ENCODE measurements at regions not wholly inside any gene's neighbourhood (a gene's known extent, or its start where the extent isn't known, plus 50 kb on each side); places are given as distances from the start of the nearest gene placed in this dataset.
"Not testable (repeated sequence)": the region's sequence is repeated elsewhere in the genome, so short reads cannot be mapped to it uniquely, and the experiment has no call there.

DNA sequence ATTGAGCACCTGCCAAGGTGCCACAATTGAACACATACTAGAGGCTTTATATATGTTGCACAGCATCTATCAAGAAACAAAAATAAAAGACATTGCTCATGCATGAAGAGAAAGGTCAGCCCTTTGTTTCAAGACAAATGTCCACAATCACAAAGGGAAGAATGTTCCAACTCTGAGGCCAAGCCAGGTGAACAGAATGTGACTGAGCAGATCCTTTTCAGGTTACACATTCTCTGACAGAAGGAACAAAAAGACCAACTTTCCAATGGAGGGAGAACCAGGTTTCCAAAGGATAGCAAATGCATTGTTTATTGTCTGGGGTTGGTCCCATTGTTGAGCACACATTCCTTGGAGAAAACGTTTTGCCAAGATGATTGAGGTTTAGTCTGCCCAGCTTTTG is 50.2 kb upstream of the FAM174B start:
- no peak for DNase-seq (ENCODE audit: low spot score)

- DNase-seq (ENCODE audit: low spot score) = no peak
Observed at GRCh38 chr15:92706201-92706600, 50.6 kb upstream of the FAM174B start.

GRCh38 chr15:92707880-92708551 is 52.4 kb upstream of the FAM174B start:
- DNase-seq (ENCODE audit: low spot score) = no peak

- no peak for DNase-seq (ENCODE audit: low spot score)
Observed at GRCh38 chr15:92708635-92709034, 53.1 kb upstream of the FAM174B start.

DNA sequence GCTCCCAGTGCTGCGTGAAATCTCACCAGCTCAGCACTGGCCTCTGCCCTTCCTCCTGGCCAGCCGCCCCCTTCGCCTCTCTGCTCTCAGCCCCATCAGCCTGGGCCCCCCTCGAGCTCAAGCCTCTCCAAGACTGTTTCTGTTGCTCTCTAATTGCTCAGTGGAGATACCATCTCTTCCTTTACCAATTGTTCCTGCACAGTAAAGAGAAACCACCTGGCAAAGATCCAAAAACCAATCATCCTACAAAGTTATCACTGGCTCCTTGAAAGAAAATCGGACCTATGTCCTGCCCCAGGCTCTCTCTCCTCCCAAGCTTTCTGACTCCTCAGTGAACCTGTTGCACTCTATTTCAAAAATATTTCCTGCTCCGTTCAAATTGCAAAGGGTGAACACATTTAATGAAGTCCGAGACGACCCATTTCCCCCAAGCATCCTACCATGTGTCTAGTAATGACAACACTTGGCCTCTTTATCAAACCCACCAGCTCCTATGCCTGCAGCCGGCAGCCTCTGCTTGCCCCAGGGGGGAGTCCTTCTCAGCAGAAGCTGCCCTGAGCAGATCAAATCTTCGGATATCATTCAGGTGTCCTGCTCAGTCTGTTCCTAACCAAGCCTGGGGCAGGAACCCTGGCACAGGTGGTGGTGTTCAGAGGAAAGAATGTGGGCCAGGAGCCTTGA is 53.7 kb upstream of the FAM174B start:
- DNase-seq (ENCODE audit: low spot score) = no peak

- DNase-seq (ENCODE audit: low spot score) = no peak
Observed at GRCh38 chr15:92711457-92711831, 55.9 kb upstream of the FAM174B start.

GRCh38 chr15:92714077-92714476 is 58.5 kb upstream of the FAM174B start:
- DNase-seq (ENCODE audit: low spot score) = peak; percentile 50

GRCh38 chr15:92714477-92715401 is 59.2 kb upstream of the FAM174B start:
- peak; percentile 89 for DNase-seq (ENCODE audit: low spot score)

DNA sequence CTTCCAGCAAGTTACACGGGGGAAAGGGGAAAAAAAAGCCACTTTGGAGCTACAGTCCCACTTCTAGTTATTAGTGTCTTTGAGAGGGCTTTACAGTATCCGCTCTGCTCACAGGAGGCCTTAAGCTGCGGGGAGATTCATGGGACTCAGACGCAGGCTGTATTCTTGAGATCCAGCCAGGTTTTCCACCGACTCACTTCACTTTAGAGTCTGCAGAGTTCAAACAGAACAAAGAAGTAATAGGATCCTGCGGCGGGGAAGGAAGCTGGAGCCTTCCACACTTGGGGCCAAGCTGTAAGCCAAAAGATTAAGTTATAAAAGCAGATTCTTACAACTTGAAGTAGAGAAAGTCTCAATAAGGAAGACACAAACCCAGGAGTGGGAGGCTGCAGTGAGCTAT is 60.2 kb upstream of the FAM174B start:
- DNase-seq (ENCODE audit: low spot score) = no peak

DNA sequence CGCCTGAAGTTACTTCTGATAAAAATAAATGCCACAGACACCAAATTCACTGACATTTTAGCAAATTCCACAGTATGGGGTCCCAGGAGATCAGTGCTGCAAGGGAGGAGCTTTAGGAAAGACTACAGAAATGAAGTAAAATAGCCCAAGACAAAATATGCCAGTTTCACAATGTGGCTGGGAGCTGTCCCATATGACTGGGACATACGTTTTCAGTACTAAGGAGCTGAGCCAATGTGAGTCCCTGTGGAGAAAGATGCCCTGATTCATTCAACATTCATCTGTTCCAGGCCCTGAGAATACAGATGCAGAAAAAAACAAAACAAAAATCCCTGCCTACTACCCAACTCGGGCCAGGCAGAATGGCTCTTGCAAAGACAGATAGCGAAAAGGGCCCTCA is 63.4 kb upstream of the FAM174B start:
- no peak for DNase-seq (ENCODE audit: low spot score)

DNA sequence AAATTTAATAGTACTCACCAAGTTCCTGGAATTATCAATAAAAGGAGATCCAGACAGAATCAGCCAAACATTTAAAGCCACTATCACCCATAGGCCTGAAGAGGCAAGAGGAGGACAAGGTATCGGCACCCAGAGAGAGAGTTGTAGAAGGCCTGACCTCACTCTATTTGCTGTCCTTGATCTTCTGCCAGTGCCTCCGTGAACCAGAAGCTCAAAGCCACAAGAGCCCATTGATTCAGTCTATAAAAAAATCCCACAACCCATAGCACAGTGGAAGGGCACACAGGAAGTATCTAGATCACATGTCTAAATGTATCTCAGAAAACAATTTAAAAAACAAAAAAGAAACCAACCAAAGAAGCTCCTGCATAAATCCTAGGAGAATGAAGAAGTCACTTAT is 68.6 kb upstream of the FAM174B start:
- DNase-seq (ENCODE audit: low spot score) = no peak

DNA sequence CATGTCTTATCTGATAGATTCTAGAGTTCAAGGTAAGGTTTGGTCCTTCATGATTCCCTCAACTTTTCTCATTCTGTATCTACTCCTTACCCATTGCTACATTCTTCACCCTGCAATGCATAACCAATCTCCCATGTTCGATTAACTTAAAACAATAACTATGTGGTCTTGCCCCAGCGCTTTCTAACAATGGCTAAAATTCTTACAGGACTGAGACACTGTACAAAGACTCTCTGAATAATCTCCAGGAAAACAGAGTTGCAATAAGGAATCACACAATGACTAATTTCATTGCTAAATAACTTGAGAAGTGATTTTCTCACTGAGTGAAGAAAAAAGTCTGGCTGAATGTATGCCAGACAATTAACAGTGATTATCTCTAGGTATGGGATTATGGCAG is 69.6 kb upstream of the FAM174B start:
- DNase-seq (ENCODE audit: low spot score) = no peak

DNA sequence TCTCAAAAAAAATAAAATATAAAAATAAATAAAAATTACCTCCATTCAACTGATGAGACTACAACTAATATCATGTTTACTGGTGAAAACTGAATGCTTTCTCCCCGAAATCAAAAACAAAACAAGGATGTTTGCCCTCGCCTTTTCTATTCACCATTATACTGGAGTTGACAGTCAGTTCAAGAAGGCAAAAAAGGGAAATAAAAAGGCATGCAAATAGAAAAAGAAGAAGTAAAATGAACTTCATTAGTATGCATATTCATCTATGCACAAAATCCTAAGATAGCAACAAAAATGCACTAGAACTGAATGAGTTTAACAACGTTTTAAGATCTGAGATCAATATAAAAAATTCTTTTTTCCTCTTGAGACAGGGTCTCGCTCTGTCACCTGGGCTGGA is 72.7 kb upstream of the FAM174B start:
- no peak for DNase-seq (ENCODE audit: low spot score)

- no peak for DNase-seq (ENCODE audit: low spot score)
Observed at GRCh38 chr15:92733090-92733933, 77.7 kb upstream of the FAM174B start.

- peak; percentile 54 for DNase-seq (ENCODE audit: low spot score)
Observed at GRCh38 chr15:92733934-92734521, 78.5 kb upstream of the FAM174B start.

- DNase-seq (ENCODE audit: low spot score) = not testable (repeated sequence)
Observed at GRCh38 chr15:92739246-92739645, 83.7 kb upstream of the FAM174B start.

DNA sequence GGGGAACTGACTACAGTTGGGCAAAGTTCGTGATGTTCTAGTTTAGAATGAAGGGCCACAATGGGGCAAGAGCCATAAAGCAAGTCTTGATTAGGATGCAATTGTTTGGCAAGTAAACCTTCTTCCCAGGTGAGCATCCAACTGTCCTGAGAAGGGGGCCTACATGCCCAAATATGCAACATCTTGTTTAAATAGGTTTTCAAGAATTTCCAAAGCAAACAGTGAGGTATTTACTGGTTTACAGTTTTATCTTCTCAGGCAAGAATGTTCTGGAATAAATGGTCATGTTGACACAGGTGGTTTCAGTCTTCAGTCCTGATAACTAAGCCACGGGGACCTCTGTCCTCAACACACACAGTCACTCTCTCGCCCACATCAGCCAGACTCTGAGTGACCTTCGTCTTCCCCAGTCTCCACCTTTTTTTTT is 90.3 kb upstream of the FAM174B start:
- DNase-seq (ENCODE audit: low spot score) = no peak

DNA sequence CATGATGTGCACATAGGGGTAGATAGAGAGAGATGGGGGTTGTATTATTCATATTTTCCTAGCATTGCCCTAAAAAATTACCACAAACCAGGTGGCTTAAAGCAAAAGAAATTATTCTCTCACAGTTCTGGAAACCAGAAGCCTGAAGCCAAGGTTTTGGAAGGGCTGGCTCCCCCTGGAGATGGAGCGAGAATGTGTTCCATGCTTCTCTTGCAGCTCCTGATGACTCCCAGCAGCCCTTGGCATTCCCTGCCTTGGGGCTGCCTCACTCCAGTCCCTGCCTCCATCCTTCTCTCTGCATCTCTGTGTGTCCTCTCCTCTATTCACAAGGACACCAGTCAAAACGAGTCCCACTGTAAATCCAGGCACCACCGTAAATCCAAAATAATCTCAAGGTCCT is 91.5 kb upstream of the FAM174B start:
- no peak for DNase-seq (ENCODE audit: low spot score)

DNA sequence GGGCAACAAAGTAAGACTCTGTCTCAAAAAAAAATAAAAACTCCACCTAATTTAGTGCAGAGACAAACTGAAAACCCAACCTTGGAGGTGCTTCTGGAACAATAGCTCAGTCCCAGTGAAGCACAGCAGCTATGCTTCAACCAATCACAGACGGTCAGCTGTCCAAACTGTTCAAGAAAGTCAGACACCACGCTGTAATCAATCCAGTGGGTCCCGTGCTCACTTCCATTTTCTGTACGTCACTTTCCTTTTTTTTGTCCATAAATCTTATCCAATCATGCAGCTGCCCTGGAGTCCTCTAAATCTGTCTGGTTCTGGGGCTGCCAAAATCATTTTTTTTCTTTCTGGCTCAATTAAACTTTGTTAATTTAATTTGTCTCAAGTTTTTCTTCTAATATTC is 93.6 kb upstream of the FAM174B start:
- DNase-seq (ENCODE audit: low spot score) = peak; percentile 24

DNA sequence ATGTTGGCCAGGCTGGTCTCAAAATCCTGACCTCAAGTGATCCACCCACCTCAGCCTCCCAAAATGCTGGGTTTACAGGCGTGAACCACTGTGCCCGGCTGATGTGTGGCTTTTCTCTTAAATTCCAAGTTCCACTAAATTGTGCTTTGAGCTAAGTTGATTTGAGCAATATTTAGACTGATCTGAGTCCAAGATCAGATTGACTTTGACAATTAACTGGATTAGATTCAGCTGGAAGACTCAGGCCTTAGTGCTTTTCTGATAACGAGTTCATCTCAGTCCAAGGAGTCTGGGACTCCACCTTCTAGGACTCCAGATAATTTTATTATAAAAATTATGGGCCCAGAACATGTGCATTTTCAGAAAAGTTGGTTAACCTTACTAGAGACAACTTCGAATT is 94.4 kb upstream of the FAM174B start:
- no peak for DNase-seq (ENCODE audit: low spot score)

DNA sequence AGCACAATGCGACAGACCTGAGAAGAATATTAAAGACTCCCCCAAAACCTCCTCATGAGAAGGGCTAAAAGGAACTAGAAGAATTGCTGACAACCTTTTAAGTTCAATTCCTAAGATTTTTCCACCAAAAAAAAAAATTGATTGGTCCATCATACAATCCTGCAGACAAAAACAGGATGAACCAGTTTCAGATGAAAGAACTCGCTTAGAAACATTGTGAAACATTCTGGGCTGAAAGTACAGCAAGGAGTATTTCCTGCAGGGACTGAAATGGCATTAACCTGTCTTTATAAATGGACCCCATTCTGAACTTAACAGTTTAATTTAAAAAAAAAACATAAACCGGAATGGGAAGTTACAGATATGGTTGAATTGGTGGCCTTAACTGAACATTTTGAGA is 96.0 kb upstream of the FAM174B start:
- DNase-seq (ENCODE audit: low spot score) = no peak

- no peak for DNase-seq (ENCODE audit: low spot score)
Observed at GRCh38 chr15:92753591-92753990, 98.0 kb upstream of the FAM174B start.

Measured in GM03348 (cell line).